ENCODE measurements at regions not wholly inside any gene's neighbourhood (a gene's known extent, or its start where the extent isn't known, plus 50 kb on each side); places are given as distances from the start of the nearest gene placed in this dataset.

DNA sequence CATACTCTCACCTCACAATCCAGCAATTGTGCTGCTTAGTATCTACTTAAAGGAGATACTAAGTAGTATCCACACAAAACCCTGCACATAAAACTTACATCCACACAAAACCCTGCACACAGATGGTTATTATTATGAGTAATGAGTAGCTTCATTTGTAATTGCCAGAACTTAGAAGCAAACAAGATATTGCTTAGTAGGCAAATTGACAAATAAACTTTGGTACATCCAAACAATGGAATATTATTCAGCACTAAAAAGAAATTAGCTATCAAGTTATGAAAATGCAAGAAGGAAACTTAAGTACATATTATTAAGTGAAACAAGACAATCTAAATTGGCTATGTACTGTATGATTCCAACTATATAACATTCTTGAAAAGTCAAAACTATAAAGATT lies 80.6 kb downstream of the NPY2R start:
- no peak for TF ChIP-seq ZNF384 (IDR thresholded peaks at IDR 0.05; ENCODE audit: low read depth, low read length)
- no peak for TF ChIP-seq GABPB1 (CRISPR knock-in tag; IDR thresholded peaks at IDR 0.05)
- TF ChIP-seq, protein P1, sequence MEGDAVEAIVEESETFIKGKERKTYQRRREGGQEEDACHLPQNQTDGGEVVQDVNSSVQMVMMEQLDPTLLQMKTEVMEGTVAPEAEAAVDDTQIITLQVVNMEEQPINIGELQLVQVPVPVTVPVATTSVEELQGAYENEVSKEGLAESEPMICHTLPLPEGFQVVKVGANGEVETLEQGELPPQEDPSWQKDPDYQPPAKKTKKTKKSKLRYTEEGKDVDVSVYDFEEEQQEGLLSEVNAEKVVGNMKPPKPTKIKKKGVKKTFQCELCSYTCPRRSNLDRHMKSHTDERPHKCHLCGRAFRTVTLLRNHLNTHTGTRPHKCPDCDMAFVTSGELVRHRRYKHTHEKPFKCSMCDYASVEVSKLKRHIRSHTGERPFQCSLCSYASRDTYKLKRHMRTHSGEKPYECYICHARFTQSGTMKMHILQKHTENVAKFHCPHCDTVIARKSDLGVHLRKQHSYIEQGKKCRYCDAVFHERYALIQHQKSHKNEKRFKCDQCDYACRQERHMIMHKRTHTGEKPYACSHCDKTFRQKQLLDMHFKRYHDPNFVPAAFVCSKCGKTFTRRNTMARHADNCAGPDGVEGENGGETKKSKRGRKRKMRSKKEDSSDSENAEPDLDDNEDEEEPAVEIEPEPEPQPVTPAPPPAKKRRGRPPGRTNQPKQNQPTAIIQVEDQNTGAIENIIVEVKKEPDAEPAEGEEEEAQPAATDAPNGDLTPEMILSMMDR (IDR thresholded peaks at IDR 0.05 in 2 of 3, conservative IDR thresholded peaks at IDR 0.05 in 1 of 3; ENCODE audit: insufficient read depth in 2 of 3, low read depth in 1 of 3, low read length in 3 of 3), result no peak
- no peak for TF ChIP-seq SREBF1 (IDR thresholded peaks at IDR 0.05; ENCODE audit: borderline replicate concordance, low read depth, low read length)
- TF ChIP-seq, protein P2, sequence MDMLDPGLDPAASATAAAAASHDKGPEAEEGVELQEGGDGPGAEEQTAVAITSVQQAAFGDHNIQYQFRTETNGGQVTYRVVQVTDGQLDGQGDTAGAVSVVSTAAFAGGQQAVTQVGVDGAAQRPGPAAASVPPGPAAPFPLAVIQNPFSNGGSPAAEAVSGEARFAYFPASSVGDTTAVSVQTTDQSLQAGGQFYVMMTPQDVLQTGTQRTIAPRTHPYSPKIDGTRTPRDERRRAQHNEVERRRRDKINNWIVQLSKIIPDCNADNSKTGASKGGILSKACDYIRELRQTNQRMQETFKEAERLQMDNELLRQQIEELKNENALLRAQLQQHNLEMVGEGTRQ (CRISPR knock-in tag; IDR thresholded peaks at IDR 0.05), result no peak
- no peak for TF ChIP-seq GTF2F1 (IDR thresholded peaks at IDR 0.05; ENCODE audit: low read depth, low read length)
- TF ChIP-seq NR2C1 (IDR thresholded peaks at IDR 0.05), result no peak
- no peak for TF ChIP-seq NR2C1 (tag; IDR thresholded peaks at IDR 0.05)
- TF ChIP-seq, protein P3, sequence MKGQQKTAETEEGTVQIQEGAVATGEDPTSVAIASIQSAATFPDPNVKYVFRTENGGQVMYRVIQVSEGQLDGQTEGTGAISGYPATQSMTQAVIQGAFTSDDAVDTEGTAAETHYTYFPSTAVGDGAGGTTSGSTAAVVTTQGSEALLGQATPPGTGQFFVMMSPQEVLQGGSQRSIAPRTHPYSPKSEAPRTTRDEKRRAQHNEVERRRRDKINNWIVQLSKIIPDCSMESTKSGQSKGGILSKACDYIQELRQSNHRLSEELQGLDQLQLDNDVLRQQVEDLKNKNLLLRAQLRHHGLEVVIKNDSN (CRISPR knock-in tag; IDR thresholded peaks at IDR 0.05), result no peak
- TF ChIP-seq KAT7 (CRISPR knock-in tag; IDR thresholded peaks at IDR 0.05; ENCODE audit: borderline replicate concordance), result no peak
- TF ChIP-seq SMAD4 (CRISPR knock-in tag; conservative IDR thresholded peaks at IDR 0.05), result no peak
- TF ChIP-seq ZNF274 (IDR thresholded peaks at IDR 0.05; ENCODE audit: borderline replicate concordance, low read depth, low read length), result no peak
- TF ChIP-seq, protein P4, sequence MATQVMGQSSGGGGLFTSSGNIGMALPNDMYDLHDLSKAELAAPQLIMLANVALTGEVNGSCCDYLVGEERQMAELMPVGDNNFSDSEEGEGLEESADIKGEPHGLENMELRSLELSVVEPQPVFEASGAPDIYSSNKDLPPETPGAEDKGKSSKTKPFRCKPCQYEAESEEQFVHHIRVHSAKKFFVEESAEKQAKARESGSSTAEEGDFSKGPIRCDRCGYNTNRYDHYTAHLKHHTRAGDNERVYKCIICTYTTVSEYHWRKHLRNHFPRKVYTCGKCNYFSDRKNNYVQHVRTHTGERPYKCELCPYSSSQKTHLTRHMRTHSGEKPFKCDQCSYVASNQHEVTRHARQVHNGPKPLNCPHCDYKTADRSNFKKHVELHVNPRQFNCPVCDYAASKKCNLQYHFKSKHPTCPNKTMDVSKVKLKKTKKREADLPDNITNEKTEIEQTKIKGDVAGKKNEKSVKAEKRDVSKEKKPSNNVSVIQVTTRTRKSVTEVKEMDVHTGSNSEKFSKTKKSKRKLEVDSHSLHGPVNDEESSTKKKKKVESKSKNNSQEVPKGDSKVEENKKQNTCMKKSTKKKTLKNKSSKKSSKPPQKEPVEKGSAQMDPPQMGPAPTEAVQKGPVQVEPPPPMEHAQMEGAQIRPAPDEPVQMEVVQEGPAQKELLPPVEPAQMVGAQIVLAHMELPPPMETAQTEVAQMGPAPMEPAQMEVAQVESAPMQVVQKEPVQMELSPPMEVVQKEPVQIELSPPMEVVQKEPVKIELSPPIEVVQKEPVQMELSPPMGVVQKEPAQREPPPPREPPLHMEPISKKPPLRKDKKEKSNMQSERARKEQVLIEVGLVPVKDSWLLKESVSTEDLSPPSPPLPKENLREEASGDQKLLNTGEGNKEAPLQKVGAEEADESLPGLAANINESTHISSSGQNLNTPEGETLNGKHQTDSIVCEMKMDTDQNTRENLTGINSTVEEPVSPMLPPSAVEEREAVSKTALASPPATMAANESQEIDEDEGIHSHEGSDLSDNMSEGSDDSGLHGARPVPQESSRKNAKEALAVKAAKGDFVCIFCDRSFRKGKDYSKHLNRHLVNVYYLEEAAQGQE (IDR thresholded peaks at IDR 0.05; ENCODE audit: borderline replicate concordance), result no peak
- TF ChIP-seq, protein P4 (CRISPR knock-in tag; IDR thresholded peaks at IDR 0.05; ENCODE audit: low read depth), result no peak
- TF ChIP-seq ZNF584 (CRISPR knock-in tag; IDR thresholded peaks at IDR 0.05; ENCODE audit: low read depth), result no peak
- no peak for TF ChIP-seq ZFX (CRISPR knock-in tag; IDR thresholded peaks at IDR 0.05)
